AG09309 (cell line): ENCODE measurements at regions not wholly inside any gene's neighbourhood (a gene's known extent, or its start where the extent isn't known, plus 50 kb on each side); places are given as distances from the start of the nearest gene placed in this dataset.

Source experiments
- DNase-seq: peaks from one replicate; pipeline ENCODE4 v3.0.0-alpha.2; 2010; ENCODE audit warnings: low read depth
- H3K4me3 ChIP-seq: 2 replicates; pipeline ENCODE4 v1.5.1; 2011; ENCODE audit warnings: mild to moderate bottlenecking, low read depth, low read length, moderate library complexity; ENCODE audit not compliant: control insufficient read depth
- TF ChIP-seq, protein P1 (sequence below): IDR thresholded peaks from 2 replicates; pipeline ENCODE4 v1.5.1; 2011; ENCODE audit warnings: mild to moderate bottlenecking, low read depth, low read length, inconsistent platforms; ENCODE audit not compliant: insufficient read depth, control insufficient read depth; ENCODE audit errors: missing control alignments

DNA sequence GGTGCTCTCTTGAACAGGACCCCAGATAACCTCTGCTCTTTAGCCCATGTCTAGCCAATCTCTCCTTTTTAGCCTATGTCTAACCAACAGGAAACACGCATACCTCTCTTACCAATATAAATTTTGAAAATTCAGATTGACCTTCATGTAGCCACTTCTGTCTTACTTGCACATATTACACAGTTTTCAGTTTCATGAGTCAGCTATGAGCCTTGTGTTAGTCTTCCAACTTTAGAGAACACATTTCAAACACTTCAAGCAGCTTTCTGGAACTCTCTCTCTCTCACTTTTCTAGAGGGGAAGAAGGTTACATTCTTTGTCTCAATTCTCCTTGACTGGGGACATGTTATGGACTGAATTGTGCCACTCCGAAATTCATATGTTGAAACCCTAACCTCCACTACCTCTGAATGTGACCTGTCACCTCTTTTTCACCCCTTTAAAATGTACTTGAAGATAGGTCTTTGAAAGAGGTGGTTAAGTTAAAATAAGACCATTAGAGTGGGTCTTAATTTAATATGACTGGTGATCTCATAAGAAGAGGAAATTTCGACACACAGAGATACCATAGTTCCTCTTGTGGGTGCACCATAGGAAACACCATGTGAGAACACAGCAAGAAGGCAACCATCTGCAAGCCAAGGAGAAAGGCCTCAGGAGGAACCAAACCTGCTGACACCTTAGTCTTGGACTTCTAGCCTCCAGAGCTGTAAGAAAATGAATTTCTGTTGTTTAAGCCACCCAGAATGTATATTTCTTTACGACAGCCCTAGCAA is 480.3 kb upstream of the ALCAM start:
- H3K4me3 ChIP-seq: no peak overlapping the region
- DNase-seq: no peak
- TF ChIP-seq, protein P1, sequence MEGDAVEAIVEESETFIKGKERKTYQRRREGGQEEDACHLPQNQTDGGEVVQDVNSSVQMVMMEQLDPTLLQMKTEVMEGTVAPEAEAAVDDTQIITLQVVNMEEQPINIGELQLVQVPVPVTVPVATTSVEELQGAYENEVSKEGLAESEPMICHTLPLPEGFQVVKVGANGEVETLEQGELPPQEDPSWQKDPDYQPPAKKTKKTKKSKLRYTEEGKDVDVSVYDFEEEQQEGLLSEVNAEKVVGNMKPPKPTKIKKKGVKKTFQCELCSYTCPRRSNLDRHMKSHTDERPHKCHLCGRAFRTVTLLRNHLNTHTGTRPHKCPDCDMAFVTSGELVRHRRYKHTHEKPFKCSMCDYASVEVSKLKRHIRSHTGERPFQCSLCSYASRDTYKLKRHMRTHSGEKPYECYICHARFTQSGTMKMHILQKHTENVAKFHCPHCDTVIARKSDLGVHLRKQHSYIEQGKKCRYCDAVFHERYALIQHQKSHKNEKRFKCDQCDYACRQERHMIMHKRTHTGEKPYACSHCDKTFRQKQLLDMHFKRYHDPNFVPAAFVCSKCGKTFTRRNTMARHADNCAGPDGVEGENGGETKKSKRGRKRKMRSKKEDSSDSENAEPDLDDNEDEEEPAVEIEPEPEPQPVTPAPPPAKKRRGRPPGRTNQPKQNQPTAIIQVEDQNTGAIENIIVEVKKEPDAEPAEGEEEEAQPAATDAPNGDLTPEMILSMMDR: no peak

DNA sequence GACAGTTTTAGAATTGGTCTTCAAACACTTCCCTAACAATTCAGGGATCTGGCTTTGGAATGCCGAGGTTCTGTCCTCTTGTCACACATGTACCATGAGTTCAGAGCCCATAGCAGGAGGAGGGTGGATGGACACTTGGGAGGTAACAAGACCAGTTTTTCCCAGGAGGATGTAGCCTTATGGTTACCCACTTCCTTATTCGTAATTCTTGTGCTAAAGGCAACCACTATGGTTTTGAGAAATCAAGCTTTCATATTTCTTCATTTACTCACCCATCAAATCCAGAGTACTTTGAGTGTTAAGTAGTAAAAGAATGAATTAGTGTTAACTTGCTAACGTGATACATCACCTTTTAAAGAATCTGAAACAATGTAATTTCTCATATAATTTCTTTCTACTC is 479.6 kb upstream of the ALCAM start:
- DNase-seq: no peak
- H3K4me3 ChIP-seq: no peak overlapping the region
- TF ChIP-seq, protein P1: no peak

DNA sequence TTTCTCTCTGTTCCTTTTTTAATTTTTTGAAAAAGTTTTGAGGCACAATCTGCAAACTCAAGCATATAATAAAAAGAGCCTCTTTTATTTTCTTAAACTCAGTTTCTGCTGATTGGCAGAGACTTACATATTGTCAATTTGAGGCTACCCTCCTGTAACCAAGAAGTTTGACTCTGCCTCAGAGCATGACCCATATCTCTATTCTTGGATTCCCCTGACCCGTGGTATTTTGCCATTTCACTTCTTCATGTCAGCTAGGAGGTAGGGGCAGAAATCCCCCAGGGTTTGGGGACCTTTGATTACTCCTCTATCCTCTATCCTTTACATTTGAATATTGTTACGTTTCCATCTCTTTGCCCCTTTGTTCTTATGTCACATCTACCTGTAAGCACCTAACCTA is 479.1 kb upstream of the ALCAM start:
- TF ChIP-seq, protein P1: no peak
- no peak overlapping the region for H3K4me3 ChIP-seq
- DNase-seq: no peak

DNA sequence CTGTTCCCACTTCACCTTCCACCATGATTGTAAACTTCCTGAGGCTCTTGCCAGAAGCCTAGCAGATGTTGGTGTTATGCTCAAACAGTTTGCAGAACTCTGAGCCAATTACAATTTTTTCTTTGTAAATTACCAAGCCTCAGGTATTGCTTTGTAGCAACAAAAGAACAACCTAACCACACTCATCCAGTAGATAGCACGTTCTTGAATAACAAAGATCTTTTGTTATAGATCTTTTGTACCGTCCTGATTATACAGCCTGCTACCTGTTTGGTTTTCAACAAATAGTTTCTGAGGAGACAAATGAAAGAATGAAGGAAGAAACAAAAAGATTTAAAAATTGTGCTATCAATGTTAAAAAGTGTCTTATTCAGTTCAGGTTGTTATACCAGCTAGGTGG is 474.7 kb upstream of the ALCAM start:
- TF ChIP-seq, protein P1: no peak
- H3K4me3 ChIP-seq: no peak overlapping the region
- DNase-seq: no peak

DNA sequence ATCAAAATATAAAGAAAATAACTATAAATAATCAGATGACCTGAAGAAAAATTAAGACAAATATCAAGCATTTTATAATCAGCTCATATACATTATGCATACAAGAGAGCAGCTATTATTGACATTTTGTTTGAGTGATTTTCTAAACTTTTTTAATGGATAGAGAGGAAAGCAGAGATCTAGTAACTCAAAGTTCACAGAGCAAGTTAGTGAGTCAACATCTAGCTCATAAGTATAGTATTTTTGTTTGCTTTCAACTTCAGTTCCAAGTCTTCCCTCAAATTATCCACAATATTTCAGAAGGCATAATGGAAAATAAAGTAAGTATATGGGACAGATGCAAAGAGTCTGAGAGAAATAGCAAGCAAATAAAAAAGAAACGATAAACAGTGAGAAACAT is 470.1 kb upstream of the ALCAM start:
- H3K4me3 ChIP-seq: no peak overlapping the region
- TF ChIP-seq, protein P1: no peak
- DNase-seq: no peak

DNA sequence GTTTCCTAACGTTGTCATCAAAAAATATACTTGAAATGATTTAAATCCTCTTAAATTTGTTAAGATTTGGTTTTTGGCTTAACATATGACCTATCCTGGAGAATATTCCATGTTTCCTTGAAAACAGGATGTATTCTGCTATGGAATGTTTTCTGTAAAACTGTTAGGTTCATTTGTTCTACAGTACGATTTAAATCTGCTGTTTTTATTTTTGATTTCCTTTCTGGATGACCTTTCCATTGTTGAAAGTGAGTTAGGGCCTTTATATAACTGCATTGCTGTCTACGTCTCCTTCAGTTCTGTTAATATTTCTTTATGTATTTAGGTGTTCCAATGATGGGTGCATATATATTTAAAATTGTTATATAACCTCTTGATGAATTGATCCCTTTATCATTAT is 465.3 kb upstream of the ALCAM start:
- TF ChIP-seq, protein P1: no peak

DNA sequence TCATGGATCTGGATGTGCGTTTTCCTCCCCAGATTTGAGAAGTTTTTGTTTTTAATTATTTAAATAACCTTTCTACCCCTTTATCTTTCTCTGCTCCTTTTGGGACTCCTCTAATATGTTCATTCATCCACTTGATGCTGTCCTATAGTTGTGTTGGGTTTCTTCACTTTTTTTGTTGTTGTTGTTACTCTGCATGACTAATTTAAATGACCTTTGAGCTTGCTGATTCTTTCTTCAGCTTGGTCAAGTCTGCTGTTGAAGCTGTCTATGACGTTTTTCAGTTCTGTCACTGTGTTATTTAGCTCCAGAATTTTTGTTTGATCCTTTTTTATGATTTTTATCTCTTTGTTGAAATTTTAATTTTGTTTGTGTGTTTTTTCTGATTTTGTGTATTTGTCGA is 463.6 kb upstream of the ALCAM start:
- no peak for DNase-seq
- TF ChIP-seq, protein P1: no peak
- H3K4me3 ChIP-seq: no peak overlapping the region

More for the DNA sequence above, 465.3 kb upstream of the ALCAM start:
- no peak overlapping the region for H3K4me3 ChIP-seq
- no peak for DNase-seq
